Thoracic aorta (tissue), 2 donors: ENCODE measurements at regions not wholly inside any gene's neighbourhood (a gene's known extent, or its start where the extent isn't known, plus 50 kb on each side); places are given as distances from the start of the nearest gene placed in this dataset.

Experiments
- ATAC-seq: fragments of 150-250 bp; one replicate; pipeline ENCODE4 v1.8.0; 2017; ENCODE audit warnings: low read depth; ENCODE audit not compliant: insufficient number of reproducible peaks, low FRiP score
- DNase-seq: peaks from one replicate; pipeline ENCODE4 v3.0.0-alpha.2; 2020; ENCODE audit warnings: low spot score
- H3K27ac ChIP-seq, 2 donors: fragments of 200-600 bp; sonication (generic); 1 replicate in 1 of 2; 2 replicates in 1 of 2; pipeline ENCODE4 v1.5.1; 2016; ENCODE audit warnings: mild to moderate bottlenecking in 2 of 2, moderate library complexity in 2 of 2
- H3K27me3 ChIP-seq: fragments of 200-600 bp; sonication (generic); replicated peaks from 2 replicates; pipeline ENCODE4 v1.6.0; 2016; ENCODE audit warnings: mild to moderate bottlenecking; ENCODE audit not compliant: insufficient read depth
- H3K36me3 ChIP-seq: fragments of 200-600 bp; sonication (generic); one replicate; pipeline ENCODE4 v1.5.1; 2016
- H3K4me1 ChIP-seq, 2 donors: fragments of 200-600 bp; sonication (generic); 1 replicate in 1 of 2; 2 replicates in 1 of 2; pipeline versions ENCODE4 v1.5.1 to v1.6.0; 2016; ENCODE audit warnings: low read depth in 2 of 2, mild to moderate bottlenecking in 1 of 2; ENCODE audit not compliant: control insufficient read depth in 1 of 2
- H3K4me3 ChIP-seq: fragments of 200-600 bp; sonication (generic); 2 replicates; pipeline ENCODE4 v1.5.1; 2016; ENCODE audit warnings: mild to moderate bottlenecking
- H3K9me3 ChIP-seq: fragments of 200-600 bp; sonication (generic); 2 replicates; pipeline ENCODE4 v1.5.1; 2016
- CTCF ChIP-seq: fragments of 200-600 bp; sonication (generic); IDR thresholded peaks from one replicate; pipeline ENCODE4 v1.5.1; 2019; ENCODE audit warnings: antibody characterized with exemption

GRCh38 chr5:90020575-90021538 lies 388.7 kb downstream of the CETN3 start:
- TF ChIP-seq CTCF: no peak
- no peak for DNase-seq
- Histone ChIP-seq H3K4me3 (peak overlapping the region; percentile 66), H3K27ac (peak overlapping the region; percentile 57 to 76), H3K9me3 (no peaks in the 10 kb centered on the region), H3K4me1 (peaks cover 12 to 34% of the 10 kb centered on the region in 2 donors), H3K36me3 (no peaks in the 10 kb centered on the region), H3K27me3 (no peaks in the 10 kb centered on the region)
- ATAC-seq: peak; percentile 99

GRCh38 chr5:90017239-90017638 lies 392.3 kb downstream of the CETN3 start:
- DNase-seq: no peak
- TF ChIP-seq CTCF: no peak
- no peaks in the 10 kb centered on the region for H3K36me3 ChIP-seq
- no peak for ATAC-seq
- peaks cover 14 to 46% of the 10 kb centered on the region in 2 donors for H3K4me1 ChIP-seq
- H3K27me3 ChIP-seq: no peaks in the 10 kb centered on the region
- no peak overlapping the region for H3K4me3 ChIP-seq
- H3K27ac ChIP-seq: peak overlapping the region; percentile 55 to 61
- H3K9me3 ChIP-seq: no peaks in the 10 kb centered on the region

GRCh38 chr5:90015584-90016018 lies 394.0 kb downstream of the CETN3 start:
- DNase-seq (no peak), ATAC-seq (no peak)
- Histone ChIP-seq H3K9me3 (no peaks in the 10 kb centered on the region), H3K27me3 (no peaks in the 10 kb centered on the region), H3K27ac (peak overlapping the region in 1 of 2 donors; percentile 22), H3K36me3 (no peaks in the 10 kb centered on the region), H3K4me3 (peak overlapping the region; percentile 6), H3K4me1 (peaks cover 8 to 48% of the 10 kb centered on the region in 2 donors)
- no peak for TF ChIP-seq CTCF

DNA sequence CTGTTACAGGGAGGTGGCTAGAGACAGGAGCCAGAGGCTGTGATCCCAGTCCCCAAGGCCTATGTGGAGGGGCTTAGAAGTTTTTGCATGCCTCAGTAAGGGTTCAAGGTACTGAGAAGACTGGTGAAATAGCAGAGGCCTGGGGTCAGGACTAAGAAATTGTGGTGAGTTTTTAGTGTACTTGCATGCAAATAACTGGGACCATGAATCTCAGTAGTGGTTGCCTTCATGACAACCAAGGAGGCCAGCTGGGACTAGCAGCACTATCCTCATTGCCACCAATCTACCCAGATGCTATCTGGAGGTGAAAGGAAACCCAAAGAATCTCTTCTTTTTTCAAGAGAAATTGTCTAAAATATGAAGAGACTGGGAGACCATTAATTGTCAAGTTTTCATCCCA lies 395.1 kb downstream of the CETN3 start:
- peaks cover 12 to 52% of the 10 kb centered on the region in 2 donors for H3K4me1 ChIP-seq
- no peaks in the 10 kb centered on the region for H3K36me3 ChIP-seq
- no peak for TF ChIP-seq CTCF
- no peaks in the 10 kb centered on the region for H3K27me3 ChIP-seq
- no peak overlapping the region for H3K27ac ChIP-seq
- ATAC-seq: no peak
- DNase-seq: no peak
- H3K4me3 ChIP-seq: peak overlapping the region; percentile 2
- no peaks in the 10 kb centered on the region for H3K9me3 ChIP-seq

GRCh38 chr5:90000351-90000750 lies 409.2 kb downstream of the CETN3 start:
- Histone ChIP-seq H3K9me3 (no peaks in the 10 kb centered on the region), H3K27me3 (no peaks in the 10 kb centered on the region), H3K27ac (no peak overlapping the region), H3K36me3 (no peaks in the 10 kb centered on the region), H3K4me1 (peaks cover 0 to 7% of the 10 kb centered on the region in 2 donors), H3K4me3 (no peak overlapping the region)
- no peak for TF ChIP-seq CTCF
- ATAC-seq (no peak), DNase-seq (no peak)
